Caco-2 (cell line): ENCODE measurements at regions not wholly inside any gene's neighbourhood (a gene's known extent, or its start where the extent isn't known, plus 50 kb on each side); places are given as distances from the start of the nearest gene placed in this dataset.

Experiments used
- BruUV-seq: library from RNA; stranded (reverse); fragments of 400-500 nt; replicated peaks from 2 replicates; lab custom pipeline; 2021; lab: Mats Ljungman, UMichigan
- CTCF ChIA-PET: fragments of 300-600 bp; sonication (Branson Sonifier 250); formaldehyde crosslinking; loops from one replicate; lab custom pipeline; 2022; ENCODE audit warnings: antibody characterized with exemption; lab: Charles Lee
- POLR2A ChIA-PET: fragments of 300-600 bp; sonication (Branson Sonifier 250); formaldehyde crosslinking; loops from one replicate; lab custom pipeline; 2022; ENCODE audit warnings: antibody characterized with exemption; lab: Charles Lee
- DNase-seq, 2 experiments: peaks; one replicate each; pipeline versions ENCODE4 v3.0.0 to v3.0.0-alpha.2; 2020 to 2022
- H3K27me3 ChIP-seq: replicated peaks from 2 replicates; pipeline ENCODE4 v1.6.0; 2011; ENCODE audit warnings: low read length; ENCODE audit not compliant: control insufficient read depth, insufficient read depth
- H3K36me3 ChIP-seq: 2 replicates; pipeline ENCODE4 v1.5.1; 2011; ENCODE audit warnings: low read length; ENCODE audit not compliant: control insufficient read depth, insufficient read depth
- H3K4me1 ChIP-seq: fragments of 250-450 bp; sonication (Bioruptor Pico); 2 replicates; pipeline ENCODE4 v1.5.1; 2020; ENCODE audit warnings: mild to moderate bottlenecking
- H3K4me3 ChIP-seq: 2 replicates; pipeline ENCODE4 v1.5.1; 2011; ENCODE audit warnings: low read depth, mild to moderate bottlenecking, control low read depth, low read length
- H3K9me3 ChIP-seq: fragments of 250-450 bp; sonication (Bioruptor Pico); 2 replicates; pipeline ENCODE4 v1.5.1; 2020; ENCODE audit warnings: mild to moderate bottlenecking, moderate library complexity
- H3K27ac Mint-ChIP-seq: one replicate; pipeline ENCODE4 v1.8.0; 2022; ENCODE audit warnings: mixed read lengths; ENCODE audit not compliant: unreplicated experiment
- H3K27me3 Mint-ChIP-seq: one replicate; pipeline ENCODE4 v1.8.0; 2022; ENCODE audit warnings: mixed read lengths; ENCODE audit not compliant: insufficient read depth, unreplicated experiment
- H3K36me3 Mint-ChIP-seq: one replicate; pipeline ENCODE4 v1.8.0; 2022; ENCODE audit warnings: mild to moderate bottlenecking, mixed read lengths; ENCODE audit not compliant: insufficient read depth, unreplicated experiment
- H3K4me1 Mint-ChIP-seq: one replicate; pipeline ENCODE4 v1.8.0; 2022; ENCODE audit warnings: low read depth, mixed read lengths; ENCODE audit not compliant: unreplicated experiment
- H3K4me3 Mint-ChIP-seq: one replicate; pipeline ENCODE4 v1.8.0; 2022; ENCODE audit warnings: mild to moderate bottlenecking, moderate library complexity, mixed read lengths; ENCODE audit not compliant: unreplicated experiment
- H3K9me3 Mint-ChIP-seq: one replicate; pipeline ENCODE4 v1.8.0; 2022; ENCODE audit warnings: mixed read lengths; ENCODE audit not compliant: unreplicated experiment
- intact Hi-C: fragments of 100-400 bp; cut with micrococcal nuclease; formaldehyde crosslinking; loops from one replicate; pipeline ENCODE4 v1.10.0; 2022; ENCODE audit not compliant: unreplicated experiment
- TF ChIP-seq, protein P1 (sequence below), 2 experiments: fragments of 200-600 bp in 1 of 2; IDR thresholded peaks; 1 replicate in 1 of 2; 2 replicates in 1 of 2; pipeline versions ENCODE4 v1.5.1 to v1.8.0; 2011 to 2022; ENCODE audit warnings: antibody characterized with exemption in 1 of 2, control low read depth in 1 of 2, inconsistent platforms in 1 of 2, low read depth in 1 of 2, low read length in 1 of 2, mild to moderate bottlenecking in 1 of 2, moderate library complexity in 1 of 2; ENCODE audit not compliant: insufficient read depth in 1 of 2, severe bottlenecking in 1 of 2, unreplicated experiment in 1 of 2

GRCh38 chr3:193859195-193859594 is 266.2 kb downstream of the OPA1 start:
- Histone ChIP-seq H3K4me3 (no peak overlapping the region), H3K4me1 (peaks cover 20% of the 10 kb centered on the region), H3K36me3 (no peaks in the 10 kb centered on the region), H3K9me3 (no peaks in the 10 kb centered on the region), H3K27me3 (no peaks in the 10 kb centered on the region)
- Mint-ChIP-seq H3K9me3 (peaks cover 12% of the 10 kb centered on the region), H3K4me1 (peaks cover 24% of the 10 kb centered on the region), H3K4me3 (no peak overlapping the region), H3K27ac (no peak overlapping the region), H3K27me3 (no peaks in the 10 kb centered on the region), H3K36me3 (peaks cover 6% of the 10 kb centered on the region)
- no peak for DNase-seq
- no TSS peak for BruUV-seq
- intact Hi-C loops = no loop called here
- ChIA-PET CTCF (no interaction called here), POLR2A (no interaction called here)
- TF ChIP-seq, protein P1, sequence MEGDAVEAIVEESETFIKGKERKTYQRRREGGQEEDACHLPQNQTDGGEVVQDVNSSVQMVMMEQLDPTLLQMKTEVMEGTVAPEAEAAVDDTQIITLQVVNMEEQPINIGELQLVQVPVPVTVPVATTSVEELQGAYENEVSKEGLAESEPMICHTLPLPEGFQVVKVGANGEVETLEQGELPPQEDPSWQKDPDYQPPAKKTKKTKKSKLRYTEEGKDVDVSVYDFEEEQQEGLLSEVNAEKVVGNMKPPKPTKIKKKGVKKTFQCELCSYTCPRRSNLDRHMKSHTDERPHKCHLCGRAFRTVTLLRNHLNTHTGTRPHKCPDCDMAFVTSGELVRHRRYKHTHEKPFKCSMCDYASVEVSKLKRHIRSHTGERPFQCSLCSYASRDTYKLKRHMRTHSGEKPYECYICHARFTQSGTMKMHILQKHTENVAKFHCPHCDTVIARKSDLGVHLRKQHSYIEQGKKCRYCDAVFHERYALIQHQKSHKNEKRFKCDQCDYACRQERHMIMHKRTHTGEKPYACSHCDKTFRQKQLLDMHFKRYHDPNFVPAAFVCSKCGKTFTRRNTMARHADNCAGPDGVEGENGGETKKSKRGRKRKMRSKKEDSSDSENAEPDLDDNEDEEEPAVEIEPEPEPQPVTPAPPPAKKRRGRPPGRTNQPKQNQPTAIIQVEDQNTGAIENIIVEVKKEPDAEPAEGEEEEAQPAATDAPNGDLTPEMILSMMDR (IDR thresholded peaks at IDR 0.05; ENCODE audit: insufficient read depth in 1 of 2, low read depth in 1 of 2, low read length in 1 of 2, severe bottlenecking in 1 of 2, unreplicated experiment in 1 of 2) = no peak

GRCh38 chr3:193861012-193861411 is 268.0 kb downstream of the OPA1 start:
- Histone ChIP-seq H3K4me1 (peaks cover 18% of the 10 kb centered on the region; the same call in 1 of the 2 replicates), H3K27me3 (no peaks in the 10 kb centered on the region), H3K9me3 (no peaks in the 10 kb centered on the region), H3K36me3 (no peaks in the 10 kb centered on the region), H3K4me3 (no peak overlapping the region)
- DNase-seq = no peak
- TF ChIP-seq, protein P1 (IDR thresholded peaks at IDR 0.05; ENCODE audit: insufficient read depth in 1 of 2, low read depth in 1 of 2, low read length in 1 of 2, severe bottlenecking in 1 of 2, unreplicated experiment in 1 of 2) = no peak
- no peak overlapping the region for H3K4me3 Mint-ChIP-seq
- peaks cover 31% of the 10 kb centered on the region for H3K4me1 Mint-ChIP-seq
- BruUV-seq = no TSS peak
- intact Hi-C loops = no loop called here
- H3K9me3 Mint-ChIP-seq = peaks cover 15% of the 10 kb centered on the region
- ChIA-PET CTCF (no interaction called here), POLR2A (no interaction called here)
- peaks cover 6% of the 10 kb centered on the region for H3K36me3 Mint-ChIP-seq
- no peaks in the 10 kb centered on the region for H3K27me3 Mint-ChIP-seq
- H3K27ac Mint-ChIP-seq = no peak overlapping the region

- Mint-ChIP-seq H3K36me3 (peaks cover 6% of the 10 kb centered on the region), H3K27ac (peak overlapping the region; percentile 40), H3K9me3 (peaks cover 18% of the 10 kb centered on the region), H3K4me3 (no peak overlapping the region), H3K4me1 (peaks cover 44% of the 10 kb centered on the region), H3K27me3 (no peaks in the 10 kb centered on the region)
- Histone ChIP-seq H3K4me1 (peaks cover 20% of the 10 kb centered on the region; the same call in 1 of the 2 replicates), H3K4me3 (no peak overlapping the region), H3K27me3 (no peaks in the 10 kb centered on the region), H3K9me3 (no peaks in the 10 kb centered on the region), H3K36me3 (no peaks in the 10 kb centered on the region)
- CTCF ChIA-PET = no interaction called here
- POLR2A ChIA-PET = no interaction called here
- no TSS peak for BruUV-seq
- TF ChIP-seq, protein P1 (IDR thresholded peaks at IDR 0.05; ENCODE audit: insufficient read depth in 1 of 2, low read depth in 1 of 2, low read length in 1 of 2, severe bottlenecking in 1 of 2, unreplicated experiment in 1 of 2) = no peak
- DNase-seq = no peak
- intact Hi-C loops = no loop called here
These were observed 269.8 kb downstream of the OPA1 start for GRCh38 chr3:193862843-193863242.
